ENCODE measurements at regions not wholly inside any gene's neighbourhood (a gene's known extent, or its start where the extent isn't known, plus 50 kb on each side); places are given as distances from the start of the nearest gene placed in this dataset.

GRCh38 chr4:111537165-111537564 is 608.1 kb upstream of the FAM241A start:
- intact Hi-C loops (cut with micrococcal nuclease; ENCODE audit: unreplicated experiment) = no loop called here
- H3K36me3 ChIP-seq (ENCODE audit: control insufficient read depth, insufficient read depth, low read length) = no peaks in the 10 kb centered on the region
- ChIA-PET POLR2A (no interaction called here), CTCF (no interaction called here)
- no peaks in the 10 kb centered on the region for H3K9me3 ChIP-seq
- peaks cover 10% of the 10 kb centered on the region for H3K4me1 ChIP-seq
- BruUV-seq (replicated peaks) = no TSS peak
- Mint-ChIP-seq H3K27me3 (ENCODE audit: insufficient read depth, unreplicated experiment) (no peaks in the 10 kb centered on the region), H3K4me3 (ENCODE audit: unreplicated experiment) (no peak overlapping the region), H3K9me3 (ENCODE audit: unreplicated experiment) (no peaks in the 10 kb centered on the region), H3K27ac (ENCODE audit: unreplicated experiment) (no peak overlapping the region), H3K36me3 (ENCODE audit: insufficient read depth, unreplicated experiment) (no peaks in the 10 kb centered on the region), H3K4me1 (ENCODE audit: low read depth, unreplicated experiment) (no peaks in the 10 kb centered on the region)
- no peak overlapping the region for H3K4me3 ChIP-seq (ENCODE audit: low read depth, low read length)
- DNase-seq = no peak
- no peak for TF ChIP-seq CTCF (IDR thresholded peaks at IDR 0.05; ENCODE audit: insufficient read depth in 1 of 2, low read depth in 1 of 2, low read length in 1 of 2, severe bottlenecking in 1 of 2, unreplicated experiment in 1 of 2)
- no peaks in the 10 kb centered on the region for H3K27me3 ChIP-seq (replicated peaks; ENCODE audit: control insufficient read depth, insufficient read depth, low read length)

- intact Hi-C loops (cut with micrococcal nuclease; ENCODE audit: unreplicated experiment) = no loop called here
- Mint-ChIP-seq H3K36me3 (ENCODE audit: insufficient read depth, unreplicated experiment) (no peaks in the 10 kb centered on the region), H3K27me3 (ENCODE audit: insufficient read depth, unreplicated experiment) (no peaks in the 10 kb centered on the region), H3K4me3 (ENCODE audit: unreplicated experiment) (no peak overlapping the region), H3K4me1 (ENCODE audit: low read depth, unreplicated experiment) (no peaks in the 10 kb centered on the region), H3K9me3 (ENCODE audit: unreplicated experiment) (no peaks in the 10 kb centered on the region), H3K27ac (ENCODE audit: unreplicated experiment) (no peak overlapping the region)
- H3K36me3 ChIP-seq (ENCODE audit: control insufficient read depth, insufficient read depth, low read length) = no peaks in the 10 kb centered on the region
- ChIA-PET POLR2A (no interaction called here), CTCF (no interaction called here)
- no peaks in the 10 kb centered on the region for H3K27me3 ChIP-seq (replicated peaks; ENCODE audit: control insufficient read depth, insufficient read depth, low read length)
- no TSS peak for BruUV-seq (replicated peaks)
- no peak overlapping the region for H3K4me3 ChIP-seq (ENCODE audit: low read depth, low read length)
- H3K4me1 ChIP-seq = peaks cover 10% of the 10 kb centered on the region
- no peaks in the 10 kb centered on the region for H3K9me3 ChIP-seq
- no peak for DNase-seq
- no peak for TF ChIP-seq CTCF (IDR thresholded peaks at IDR 0.05; ENCODE audit: insufficient read depth in 1 of 2, low read depth in 1 of 2, low read length in 1 of 2, severe bottlenecking in 1 of 2, unreplicated experiment in 1 of 2)
These were observed 607.4 kb upstream of the FAM241A start for GRCh38 chr4:111537871-111538270.

GRCh38 chr4:111540671-111541070 is 604.6 kb upstream of the FAM241A start:
- Mint-ChIP-seq H3K27ac (ENCODE audit: unreplicated experiment) (no peak overlapping the region), H3K4me1 (ENCODE audit: low read depth, unreplicated experiment) (no peaks in the 10 kb centered on the region), H3K36me3 (ENCODE audit: insufficient read depth, unreplicated experiment) (no peaks in the 10 kb centered on the region), H3K4me3 (ENCODE audit: unreplicated experiment) (no peak overlapping the region), H3K27me3 (ENCODE audit: insufficient read depth, unreplicated experiment) (peaks cover 4% of the 10 kb centered on the region), H3K9me3 (ENCODE audit: unreplicated experiment) (no peaks in the 10 kb centered on the region)
- Histone ChIP-seq H3K4me3 (ENCODE audit: low read depth, low read length) (no peak overlapping the region), H3K4me1 (peaks cover 6% of the 10 kb centered on the region), H3K36me3 (ENCODE audit: control insufficient read depth, insufficient read depth, low read length) (no peaks in the 10 kb centered on the region), H3K9me3 (no peaks in the 10 kb centered on the region), H3K27me3 (replicated peaks; ENCODE audit: control insufficient read depth, insufficient read depth, low read length) (no peaks in the 10 kb centered on the region)
- intact Hi-C loops (cut with micrococcal nuclease; ENCODE audit: unreplicated experiment) = no loop called here
- no peak for TF ChIP-seq CTCF (IDR thresholded peaks at IDR 0.05; ENCODE audit: insufficient read depth in 1 of 2, low read depth in 1 of 2, low read length in 1 of 2, severe bottlenecking in 1 of 2, unreplicated experiment in 1 of 2)
- POLR2A ChIA-PET = no interaction called here
- DNase-seq = no peak
- CTCF ChIA-PET = no interaction called here
- BruUV-seq (replicated peaks) = no TSS peak
